ENCODE measurements at regions not wholly inside any gene's neighbourhood (a gene's known extent, or its start where the extent isn't known, plus 50 kb on each side); places are given as distances from the start of the nearest gene placed in this dataset.

DNA sequence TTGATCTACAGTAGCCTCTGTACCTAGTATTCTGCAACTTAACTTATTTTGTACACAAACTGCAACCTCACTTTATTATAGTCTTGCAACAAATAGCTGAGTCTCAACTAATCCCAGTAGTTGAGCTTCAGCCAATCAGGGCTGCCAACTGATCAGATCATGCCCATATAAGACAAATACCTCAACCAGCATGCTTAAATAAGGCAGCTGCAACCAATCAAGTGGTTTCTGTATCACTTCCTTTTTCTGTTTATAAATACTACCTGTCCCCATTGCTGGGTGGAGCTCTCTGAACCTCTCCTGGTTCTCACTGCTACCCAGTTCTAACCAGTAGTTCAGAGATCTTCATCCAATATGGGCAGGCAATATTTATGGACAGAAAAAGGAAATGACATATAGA is 248.5 kb upstream of the FBXO33 start:
- no peak for DNase-seq
- no peak for TF ChIP-seq POLR2A (IDR thresholded peaks at IDR 0.05)
- TF ChIP-seq, protein P1, sequence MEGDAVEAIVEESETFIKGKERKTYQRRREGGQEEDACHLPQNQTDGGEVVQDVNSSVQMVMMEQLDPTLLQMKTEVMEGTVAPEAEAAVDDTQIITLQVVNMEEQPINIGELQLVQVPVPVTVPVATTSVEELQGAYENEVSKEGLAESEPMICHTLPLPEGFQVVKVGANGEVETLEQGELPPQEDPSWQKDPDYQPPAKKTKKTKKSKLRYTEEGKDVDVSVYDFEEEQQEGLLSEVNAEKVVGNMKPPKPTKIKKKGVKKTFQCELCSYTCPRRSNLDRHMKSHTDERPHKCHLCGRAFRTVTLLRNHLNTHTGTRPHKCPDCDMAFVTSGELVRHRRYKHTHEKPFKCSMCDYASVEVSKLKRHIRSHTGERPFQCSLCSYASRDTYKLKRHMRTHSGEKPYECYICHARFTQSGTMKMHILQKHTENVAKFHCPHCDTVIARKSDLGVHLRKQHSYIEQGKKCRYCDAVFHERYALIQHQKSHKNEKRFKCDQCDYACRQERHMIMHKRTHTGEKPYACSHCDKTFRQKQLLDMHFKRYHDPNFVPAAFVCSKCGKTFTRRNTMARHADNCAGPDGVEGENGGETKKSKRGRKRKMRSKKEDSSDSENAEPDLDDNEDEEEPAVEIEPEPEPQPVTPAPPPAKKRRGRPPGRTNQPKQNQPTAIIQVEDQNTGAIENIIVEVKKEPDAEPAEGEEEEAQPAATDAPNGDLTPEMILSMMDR (IDR thresholded peaks at IDR 0.05) = no peak
- no peaks in the 10 kb centered on the region for H3K9me3 ChIP-seq
- no peak overlapping the region for H3K4me3 ChIP-seq
- H3K4me1 ChIP-seq = no peaks in the 10 kb centered on the region
- H3K27me3 ChIP-seq = no peaks in the 10 kb centered on the region
- H3K27ac ChIP-seq = no peak overlapping the region
- no peaks in the 10 kb centered on the region for H3K36me3 ChIP-seq
- intact Hi-C loops (cut with DNase I) = no loop called here

DNA sequence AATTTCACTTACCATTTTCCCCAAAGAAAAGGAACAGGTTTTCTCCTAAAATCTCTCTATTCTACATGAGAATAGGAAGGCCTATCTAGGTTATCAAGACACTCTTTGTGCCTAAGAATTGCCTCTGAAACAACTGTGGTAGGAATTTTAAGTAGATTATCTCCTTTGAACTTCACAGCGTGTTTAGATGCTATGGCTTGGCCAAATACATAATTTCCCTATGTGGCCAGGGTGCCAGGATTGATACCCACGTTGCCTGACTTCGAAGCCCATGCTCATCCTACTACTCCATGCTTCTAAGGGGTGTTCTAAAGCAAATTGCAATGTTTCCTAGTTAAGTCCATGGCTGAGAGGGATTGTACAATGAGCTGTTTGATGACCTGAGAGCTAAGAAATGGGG is 241.5 kb upstream of the FBXO33 start:
- TF ChIP-seq, protein P1 (IDR thresholded peaks at IDR 0.05) = no peak
- no peak for TF ChIP-seq POLR2A (IDR thresholded peaks at IDR 0.05)
- H3K4me3 ChIP-seq = no peak overlapping the region
- no peak overlapping the region for H3K27ac ChIP-seq
- DNase-seq = no peak
- intact Hi-C loops (cut with DNase I) = no loop called here
- H3K27me3 ChIP-seq = no peaks in the 10 kb centered on the region
- H3K36me3 ChIP-seq = no peaks in the 10 kb centered on the region
- no peaks in the 10 kb centered on the region for H3K9me3 ChIP-seq
- 24 to 27% methylated on average over 3 of the region's 3 CpGs for WGBS, 2 donors
- H3K4me1 ChIP-seq = no peaks in the 10 kb centered on the region

DNA sequence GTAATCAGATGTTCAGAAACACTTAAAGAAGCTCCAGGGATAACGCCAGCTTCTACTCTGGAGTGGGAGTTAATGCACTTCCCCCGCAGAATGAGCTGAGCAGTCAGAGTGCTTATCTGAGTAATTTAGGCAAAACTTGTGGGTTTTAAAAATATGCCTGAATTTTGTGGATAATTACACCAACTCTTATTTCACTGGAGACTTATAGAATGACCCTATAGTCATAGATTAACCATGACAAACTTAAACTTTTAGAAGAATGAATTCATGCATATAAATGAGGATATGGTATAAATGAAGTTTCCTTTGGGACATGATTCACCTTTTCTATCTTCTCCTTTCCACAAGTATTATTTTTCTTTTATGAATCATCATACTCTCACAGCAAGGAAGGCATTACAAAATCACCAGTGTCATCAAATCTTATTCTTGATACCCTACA is 241.1 kb upstream of the FBXO33 start:
- H3K27ac ChIP-seq = no peak overlapping the region
- H3K36me3 ChIP-seq = no peaks in the 10 kb centered on the region
- DNase-seq = no peak
- intact Hi-C loops (cut with DNase I) = no loop called here
- no peaks in the 10 kb centered on the region for H3K4me1 ChIP-seq
- H3K27me3 ChIP-seq = no peaks in the 10 kb centered on the region
- 68 to 79% methylated on average over 2 of the region's 2 CpGs for WGBS, 2 donors
- TF ChIP-seq, protein P1 (IDR thresholded peaks at IDR 0.05) = no peak
- TF ChIP-seq POLR2A (IDR thresholded peaks at IDR 0.05) = no peak
- no peaks in the 10 kb centered on the region for H3K9me3 ChIP-seq
- H3K4me3 ChIP-seq = no peak overlapping the region

- no peaks in the 10 kb centered on the region for H3K27me3 ChIP-seq
- DNase-seq = no peak
- no peaks in the 10 kb centered on the region for H3K4me1 ChIP-seq
- no peaks in the 10 kb centered on the region for H3K36me3 ChIP-seq
- no peak overlapping the region for H3K27ac ChIP-seq
- no peaks in the 10 kb centered on the region for H3K9me3 ChIP-seq
- intact Hi-C loops (cut with DNase I) = no loop called here
- WGBS, 2 donors = 56 to 67% methylated on average over 1 of the region's 1 CpG
- H3K4me3 ChIP-seq = no peak overlapping the region
- TF ChIP-seq, protein P1 (IDR thresholded peaks at IDR 0.05) = no peak
- no peak for TF ChIP-seq POLR2A (IDR thresholded peaks at IDR 0.05)
Measured at GRCh38 chr14:39668449-39668848, 236.2 kb upstream of the FBXO33 start.

DNA sequence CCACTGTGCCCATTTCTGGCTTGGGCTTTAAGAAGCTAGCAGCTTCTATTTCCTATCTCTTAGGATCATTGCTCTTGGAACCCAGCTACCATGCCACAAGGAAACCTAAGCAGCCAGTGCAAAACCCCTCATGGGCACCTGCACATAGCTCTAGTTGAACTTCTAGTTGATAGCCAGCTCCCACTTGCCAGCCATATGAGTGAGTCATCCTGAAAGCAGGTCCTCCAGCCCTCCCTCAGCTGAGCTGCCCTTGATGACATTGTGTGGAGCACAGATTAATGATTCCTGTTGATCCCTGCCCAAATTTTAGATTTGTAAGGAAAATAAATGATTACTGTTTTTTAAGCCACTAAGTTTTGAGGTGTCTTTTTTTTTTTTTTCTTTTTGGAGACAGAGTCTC is 234.2 kb upstream of the FBXO33 start:
- Histone ChIP-seq H3K27ac (no peak overlapping the region), H3K36me3 (no peaks in the 10 kb centered on the region), H3K4me1 (no peaks in the 10 kb centered on the region), H3K27me3 (no peaks in the 10 kb centered on the region), H3K4me3 (no peak overlapping the region), H3K9me3 (no peaks in the 10 kb centered on the region)
- no peak for DNase-seq
- intact Hi-C loops (cut with DNase I) = no loop called here
- TF ChIP-seq, protein P1 (IDR thresholded peaks at IDR 0.05) = no peak
- TF ChIP-seq POLR2A (IDR thresholded peaks at IDR 0.05) = no peak
